DMS 273 (cell line): ENCODE measurements at regions not wholly inside any gene's neighbourhood (a gene's known extent, or its start where the extent isn't known, plus 50 kb on each side); places are given as distances from the start of the nearest gene placed in this dataset.

Experiments
- DNase-seq: peaks from one replicate; lab custom pipeline; 2025; ENCODE audit not compliant: unreplicated experiment; lab: John Stamatoyannopoulos, UW

DNA sequence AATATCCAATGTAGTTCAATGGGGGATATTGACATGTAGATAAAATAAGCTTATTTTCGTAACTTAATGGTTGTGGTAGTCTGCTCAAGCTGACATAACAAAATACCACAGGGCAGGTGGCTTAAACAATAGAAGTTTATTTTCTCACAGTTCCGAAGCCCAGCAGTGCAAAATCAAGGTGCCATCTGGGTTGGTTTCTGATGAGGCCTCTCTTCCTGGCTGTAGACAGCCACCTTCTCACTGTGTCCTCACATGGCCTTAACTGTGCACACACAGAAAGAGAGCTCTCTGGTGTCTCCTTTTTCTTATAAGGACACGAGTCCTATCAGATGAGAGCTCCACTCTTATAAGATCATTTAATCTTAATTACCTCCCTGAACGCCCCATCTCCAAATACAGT lies 64.8 kb upstream of the IPO9 start:
- DNase-seq: peak; percentile 85

GRCh38 chr1:201764579-201764978 lies 64.4 kb upstream of the IPO9 start:
- DNase-seq: no peak

GRCh38 chr1:201766131-201766866 lies 62.7 kb upstream of the IPO9 start:
- peak; percentile 40 for DNase-seq

DNA sequence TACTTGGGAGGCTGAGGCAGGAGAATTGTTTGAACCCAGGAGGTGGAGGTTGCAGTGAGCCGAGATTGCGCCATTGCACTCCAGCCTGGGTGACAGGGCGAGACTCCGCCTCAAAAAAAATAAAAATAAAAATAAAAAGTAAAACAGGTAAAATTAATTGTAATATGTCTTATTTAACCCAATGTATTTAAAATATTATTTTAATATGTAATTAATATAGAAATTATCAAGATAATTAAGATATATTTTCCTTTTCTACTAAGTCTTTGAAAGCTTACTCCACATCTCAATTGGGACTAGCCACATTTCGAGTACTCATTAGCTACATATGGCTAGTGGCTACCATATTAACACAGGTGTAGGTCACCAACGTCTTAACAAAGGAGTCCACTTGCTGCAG lies 61.6 kb upstream of the IPO9 start:
- no peak for DNase-seq

GRCh38 chr1:201769072-201769471 lies 59.9 kb upstream of the IPO9 start:
- DNase-seq: no peak

DNA sequence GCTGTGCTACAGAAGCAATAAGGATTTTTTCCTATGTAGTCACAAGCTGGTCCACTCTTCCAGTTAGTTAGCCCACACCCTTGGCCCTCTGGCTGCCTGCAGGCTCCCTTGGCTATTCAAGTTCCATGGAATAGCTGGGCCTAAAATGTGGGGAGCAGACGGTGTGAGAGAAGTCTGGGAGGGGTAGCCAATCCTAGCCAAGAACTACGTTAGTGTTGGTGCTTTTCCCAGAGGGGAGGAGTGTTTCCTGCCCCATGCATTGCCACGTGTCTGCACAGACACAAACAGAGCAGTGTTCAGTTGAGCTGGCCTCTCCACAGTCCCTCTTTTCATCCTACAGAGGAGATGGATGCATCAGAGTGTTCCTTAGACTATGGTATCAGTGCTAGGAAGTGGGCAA lies 59.0 kb upstream of the IPO9 start:
- peak; percentile 80 for DNase-seq

- DNase-seq: no peak
These were observed 57.5 kb upstream of the IPO9 start for GRCh38 chr1:201771466-201771865.

DNA sequence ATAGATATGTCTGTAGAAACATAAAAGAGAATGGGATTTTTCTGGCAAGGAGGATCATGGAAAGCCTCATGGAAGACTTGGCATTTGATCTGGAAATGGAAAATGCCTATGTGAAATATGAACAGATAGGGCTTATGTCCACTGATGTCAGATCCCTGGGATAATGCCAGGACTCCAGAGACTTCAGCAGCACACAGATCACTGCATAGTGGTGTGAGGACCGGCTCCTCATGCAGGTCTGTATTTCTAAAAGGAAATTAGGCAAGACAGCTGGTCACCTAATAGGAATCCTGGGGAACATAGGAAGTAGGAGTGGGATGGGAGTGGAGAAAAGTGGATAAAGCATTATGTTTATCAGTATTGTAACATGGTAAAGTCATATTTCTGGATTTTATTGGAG lies 56.8 kb upstream of the IPO9 start:
- DNase-seq: no peak

GRCh38 chr1:201773764-201774163 lies 55.2 kb upstream of the IPO9 start:
- no peak for DNase-seq

DNA sequence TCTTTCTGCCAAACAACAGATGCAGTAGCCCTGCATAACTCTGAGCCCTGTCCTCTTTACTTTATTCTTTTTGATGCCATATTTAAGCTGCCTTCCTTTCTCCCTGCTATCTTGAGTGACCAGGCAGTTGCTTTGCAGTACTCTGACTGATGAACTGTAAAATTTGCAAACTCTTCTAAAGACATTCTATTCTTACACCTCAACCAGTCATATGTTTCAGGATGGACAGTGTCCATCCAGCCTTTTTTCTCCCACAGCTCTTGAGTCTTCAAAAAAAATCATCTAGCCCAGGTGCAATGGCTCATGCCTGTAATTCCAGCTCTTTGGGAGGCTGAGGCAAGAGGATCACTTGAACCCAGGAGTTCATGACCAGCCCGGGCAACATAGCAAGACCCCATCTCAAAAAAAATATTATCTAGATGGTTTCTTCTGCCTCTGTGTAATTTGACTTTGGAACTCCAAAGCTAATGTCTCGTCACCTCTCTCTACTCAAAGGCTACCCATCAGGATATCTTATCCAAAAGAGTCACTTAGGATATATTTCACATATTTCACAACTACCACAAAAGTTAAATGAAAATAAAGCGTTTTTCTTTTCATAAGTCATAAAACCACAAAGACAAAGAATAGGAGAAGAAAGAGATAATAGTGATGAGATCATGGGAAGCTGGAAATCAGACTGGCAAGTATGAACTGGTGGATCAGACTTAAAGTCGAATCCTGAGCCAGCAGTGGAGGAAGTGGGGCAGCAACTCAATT lies 54.6 kb upstream of the IPO9 start:
- DNase-seq: no peak

DNA sequence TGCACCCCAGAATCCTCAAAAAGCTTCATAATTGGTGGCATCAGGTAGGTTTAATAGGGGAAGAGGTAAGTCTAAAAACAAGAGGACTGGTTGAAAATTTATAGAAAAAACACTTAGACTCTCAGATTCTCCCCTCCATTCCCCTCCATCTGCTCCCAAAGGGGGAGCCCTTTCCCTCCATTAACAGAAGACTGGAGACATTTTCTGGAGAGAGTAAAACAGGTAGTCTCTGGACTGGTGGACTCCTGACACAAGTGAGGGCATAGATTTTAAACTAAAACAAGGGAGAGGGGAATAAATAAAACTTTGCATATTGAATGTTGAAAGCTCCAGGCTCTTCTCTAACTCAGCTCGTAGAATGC lies 54.0 kb upstream of the IPO9 start:
- no peak for DNase-seq

GRCh38 chr1:201775380-201775779 lies 53.6 kb upstream of the IPO9 start:
- no peak for DNase-seq

DNA sequence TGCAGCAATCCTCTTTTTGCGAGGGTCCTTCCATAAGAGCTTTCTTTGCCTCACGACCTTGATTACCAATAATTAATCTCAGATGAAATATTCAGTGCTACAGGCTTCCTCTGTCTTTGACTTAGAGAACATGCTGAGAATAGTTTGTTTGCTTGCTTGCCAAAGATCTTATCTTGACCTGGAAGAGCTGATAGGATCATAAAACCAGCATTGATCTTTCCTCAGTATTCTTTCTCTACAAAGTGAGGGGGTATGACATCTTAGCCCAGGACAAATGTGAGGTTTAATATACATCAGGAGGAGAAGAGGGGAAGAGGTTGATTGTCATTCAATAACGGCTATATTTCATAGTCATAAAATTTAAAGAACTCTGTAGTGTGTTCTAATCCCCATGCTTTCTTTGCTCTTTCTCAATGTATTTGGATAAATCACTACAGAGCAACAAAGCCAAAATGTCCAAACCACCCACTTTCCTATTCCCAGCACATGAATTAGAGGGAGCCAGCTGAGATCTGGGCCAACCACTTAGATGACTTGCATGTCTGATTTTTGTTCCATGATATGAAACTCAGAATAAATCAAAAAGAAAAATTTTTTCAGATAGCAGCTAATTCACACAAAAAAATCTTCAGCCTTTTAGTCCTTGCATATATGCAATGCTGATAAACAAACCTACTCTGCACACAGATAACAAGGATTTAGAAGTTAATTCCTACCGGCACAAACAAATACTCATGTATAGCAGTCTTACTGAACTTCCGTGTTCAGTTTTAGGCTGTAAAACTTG lies 50.5 kb upstream of the IPO9 start:
- no peak for DNase-seq
